Loucy (cell line): ENCODE measurements at regions not wholly inside any gene's neighbourhood (a gene's known extent, or its start where the extent isn't known, plus 50 kb on each side); places are given as distances from the start of the nearest gene placed in this dataset.

Experiments
- EZH2phosphoT487 ChIP-seq: fragments of 200-600 bp; IDR thresholded peaks from 2 replicates; pipeline ENCODE4 v1.6.1; 2018; ENCODE audit warnings: antibody characterized with exemption, mild to moderate bottlenecking, moderate library complexity, borderline replicate concordance
- TF ChIP-seq, protein P1 (sequence below): fragments of 200-600 bp; sonication (generic); conservative IDR thresholded peaks from 2 replicates; pipeline ENCODE4 v1.5.1; 2014; ENCODE audit warnings: mild to moderate bottlenecking, antibody characterized with exemption, low read length

GRCh38 chr2:107062173-107062572, 176.2 kb upstream of the ST6GAL2 start:
- TF ChIP-seq, protein P1, sequence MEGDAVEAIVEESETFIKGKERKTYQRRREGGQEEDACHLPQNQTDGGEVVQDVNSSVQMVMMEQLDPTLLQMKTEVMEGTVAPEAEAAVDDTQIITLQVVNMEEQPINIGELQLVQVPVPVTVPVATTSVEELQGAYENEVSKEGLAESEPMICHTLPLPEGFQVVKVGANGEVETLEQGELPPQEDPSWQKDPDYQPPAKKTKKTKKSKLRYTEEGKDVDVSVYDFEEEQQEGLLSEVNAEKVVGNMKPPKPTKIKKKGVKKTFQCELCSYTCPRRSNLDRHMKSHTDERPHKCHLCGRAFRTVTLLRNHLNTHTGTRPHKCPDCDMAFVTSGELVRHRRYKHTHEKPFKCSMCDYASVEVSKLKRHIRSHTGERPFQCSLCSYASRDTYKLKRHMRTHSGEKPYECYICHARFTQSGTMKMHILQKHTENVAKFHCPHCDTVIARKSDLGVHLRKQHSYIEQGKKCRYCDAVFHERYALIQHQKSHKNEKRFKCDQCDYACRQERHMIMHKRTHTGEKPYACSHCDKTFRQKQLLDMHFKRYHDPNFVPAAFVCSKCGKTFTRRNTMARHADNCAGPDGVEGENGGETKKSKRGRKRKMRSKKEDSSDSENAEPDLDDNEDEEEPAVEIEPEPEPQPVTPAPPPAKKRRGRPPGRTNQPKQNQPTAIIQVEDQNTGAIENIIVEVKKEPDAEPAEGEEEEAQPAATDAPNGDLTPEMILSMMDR, result no peak
- TF ChIP-seq EZH2phosphoT487, result no peak
